GM12891 (cell line): ENCODE measurements at regions not wholly inside any gene's neighbourhood (a gene's known extent, or its start where the extent isn't known, plus 50 kb on each side); places are given as distances from the start of the nearest gene placed in this dataset.

Source experiments
- PAX5 ChIP-seq: IDR thresholded peaks from 2 replicates; pipeline ENCODE4 v1.6.1; 2011; ENCODE audit warnings: low read length, moderate library complexity, mild to moderate bottlenecking; ENCODE audit not compliant: insufficient read depth, severe bottlenecking
- POLR2A ChIP-seq: IDR thresholded peaks from 2 replicates; pipeline ENCODE4 v1.6.1; 2011; ENCODE audit warnings: low read depth, low read length, control low read depth
- POLR2AphosphoS5 ChIP-seq: IDR thresholded peaks from 2 replicates; pipeline ENCODE4 v1.6.1; 2011; ENCODE audit warnings: low read depth, low read length, control low read depth
- SPI1 ChIP-seq: IDR thresholded peaks from 2 replicates; pipeline ENCODE4 v1.6.1; 2011; ENCODE audit warnings: low read depth, low read length, control low read depth
- TAF1 ChIP-seq: IDR thresholded peaks from 2 replicates; pipeline ENCODE4 v1.6.1; 2011; ENCODE audit warnings: low read depth, low read length, control low read depth

- TF ChIP-seq POLR2A (no peak), POLR2AphosphoS5 (no peak), TAF1 (no peak), SPI1 (no peak), PAX5 (no peak)
Observed at GRCh38 chr2:2881499-2881898, 496.1 kb downstream of the EIPR1 start.
